ENCODE measurements at regions not wholly inside any gene's neighbourhood (a gene's known extent, or its start where the extent isn't known, plus 50 kb on each side); places are given as distances from the start of the nearest gene placed in this dataset.

- TF ChIP-seq CTCF (conservative IDR thresholded peaks at IDR 0.05; ENCODE audit: low read depth, low read length), result no peak
- DNase-seq (ENCODE audit: low read depth), result no peak
- H3K4me3 ChIP-seq (ENCODE audit: low read length), result no peak overlapping the region
Observed at GRCh38 chr14:76305268-76305826, 70.6 kb upstream of the ESRRB start.

DNA sequence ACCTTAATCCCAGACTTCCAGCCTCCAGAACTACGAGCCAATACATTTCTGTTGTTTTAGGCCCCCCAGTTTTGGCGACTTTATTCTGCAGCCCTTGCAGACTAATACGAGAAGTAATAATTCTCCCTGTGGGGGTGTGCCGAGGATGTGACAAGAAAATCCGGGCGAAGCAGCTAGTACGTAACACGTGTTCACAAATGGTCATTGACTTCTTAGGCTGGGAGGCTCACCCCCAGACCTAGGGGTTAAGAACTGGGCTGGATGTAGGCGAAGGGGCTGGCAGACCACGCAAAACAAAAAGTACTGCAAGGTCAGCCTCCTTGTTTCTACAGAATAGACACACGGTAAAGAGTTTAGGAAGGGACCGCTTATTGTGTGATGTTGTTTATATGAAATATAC is 69.8 kb upstream of the ESRRB start:
- no peak for TF ChIP-seq CTCF (conservative IDR thresholded peaks at IDR 0.05; ENCODE audit: low read depth, low read length)
- H3K4me3 ChIP-seq (ENCODE audit: low read length), result no peak overlapping the region
- DNase-seq (ENCODE audit: low read depth), result no peak

DNA sequence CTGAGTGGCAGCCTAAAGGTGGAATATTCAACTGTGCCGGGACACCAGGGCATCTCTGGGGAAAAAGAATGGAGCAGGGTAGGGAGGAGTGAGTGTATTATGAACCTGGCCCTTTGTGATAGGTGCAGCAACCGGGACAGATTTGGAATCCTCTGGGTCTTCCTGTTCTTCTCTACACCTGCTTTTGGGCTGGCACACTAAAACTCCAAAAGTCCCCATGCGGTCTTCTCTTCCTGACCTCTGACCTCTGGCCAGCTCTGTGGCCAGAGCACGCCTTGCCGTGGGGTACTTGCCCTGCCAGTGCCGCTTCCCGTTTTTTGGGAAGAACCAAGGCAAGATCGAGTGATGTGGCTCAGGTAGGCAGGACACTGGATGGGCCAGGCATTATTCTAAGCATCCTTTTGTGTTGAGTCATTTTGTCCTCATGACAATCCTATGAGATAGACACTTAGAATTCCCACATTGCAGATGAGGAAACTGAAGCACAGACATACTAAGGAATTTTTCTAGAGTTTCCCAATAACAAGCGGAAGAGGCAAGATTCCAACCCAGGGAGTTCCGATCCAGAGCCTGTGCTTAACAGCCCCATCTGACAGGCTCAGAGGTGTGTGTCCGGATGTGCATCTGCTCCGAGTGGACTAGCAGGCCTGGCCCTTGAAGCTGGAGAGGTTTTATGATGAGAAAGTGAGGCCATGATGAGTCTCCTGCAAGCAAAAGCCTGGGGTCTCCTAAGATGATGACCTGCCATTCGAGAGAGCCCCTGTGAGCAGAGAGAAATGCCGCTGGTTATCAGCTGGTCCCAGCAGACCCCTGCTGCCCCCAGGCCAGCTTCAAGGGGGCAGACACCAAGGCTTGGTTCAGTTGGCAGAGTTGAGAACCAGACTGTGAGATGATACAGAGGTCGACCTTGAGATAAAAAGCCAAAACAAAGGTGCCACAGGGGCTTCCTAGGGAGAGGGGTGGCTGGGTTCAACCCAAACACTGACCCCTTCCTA is 67.9 kb upstream of the ESRRB start:
- no peak for TF ChIP-seq CTCF (conservative IDR thresholded peaks at IDR 0.05; ENCODE audit: low read depth, low read length)
- no peak for DNase-seq (ENCODE audit: low read depth)
- no peak overlapping the region for H3K4me3 ChIP-seq (ENCODE audit: low read length)

DNA sequence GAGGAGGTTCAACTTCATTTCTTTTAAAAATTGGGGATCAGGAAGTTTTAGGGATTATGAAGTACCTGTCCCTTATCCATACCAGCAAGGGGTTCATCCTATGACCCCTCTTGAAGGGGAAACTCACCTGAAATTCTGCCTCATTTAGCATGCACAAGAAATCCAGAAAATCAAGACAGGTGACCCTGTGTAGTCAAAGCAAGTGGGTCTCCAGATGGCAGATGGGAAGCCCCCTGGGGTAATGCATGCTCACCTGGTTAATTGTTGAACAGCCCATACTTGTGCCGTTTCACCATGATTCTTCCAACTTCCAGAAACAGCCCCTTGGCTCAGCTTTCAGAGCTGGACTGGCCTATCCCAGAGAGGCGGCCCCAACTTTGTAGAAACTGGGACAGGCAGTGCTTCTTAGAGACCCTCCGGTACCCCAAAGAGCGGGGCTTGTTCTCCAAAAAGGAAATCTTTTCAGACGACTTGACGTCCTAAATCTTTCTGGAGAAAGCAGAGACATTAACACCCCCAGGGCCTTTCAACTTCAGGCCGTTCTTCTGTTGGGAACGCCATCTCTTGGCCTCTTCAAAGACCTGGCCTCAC is 66.3 kb upstream of the ESRRB start:
- TF ChIP-seq CTCF (conservative IDR thresholded peaks at IDR 0.05; ENCODE audit: low read depth, low read length), result no peak
- no peak for DNase-seq (ENCODE audit: low read depth)

DNA sequence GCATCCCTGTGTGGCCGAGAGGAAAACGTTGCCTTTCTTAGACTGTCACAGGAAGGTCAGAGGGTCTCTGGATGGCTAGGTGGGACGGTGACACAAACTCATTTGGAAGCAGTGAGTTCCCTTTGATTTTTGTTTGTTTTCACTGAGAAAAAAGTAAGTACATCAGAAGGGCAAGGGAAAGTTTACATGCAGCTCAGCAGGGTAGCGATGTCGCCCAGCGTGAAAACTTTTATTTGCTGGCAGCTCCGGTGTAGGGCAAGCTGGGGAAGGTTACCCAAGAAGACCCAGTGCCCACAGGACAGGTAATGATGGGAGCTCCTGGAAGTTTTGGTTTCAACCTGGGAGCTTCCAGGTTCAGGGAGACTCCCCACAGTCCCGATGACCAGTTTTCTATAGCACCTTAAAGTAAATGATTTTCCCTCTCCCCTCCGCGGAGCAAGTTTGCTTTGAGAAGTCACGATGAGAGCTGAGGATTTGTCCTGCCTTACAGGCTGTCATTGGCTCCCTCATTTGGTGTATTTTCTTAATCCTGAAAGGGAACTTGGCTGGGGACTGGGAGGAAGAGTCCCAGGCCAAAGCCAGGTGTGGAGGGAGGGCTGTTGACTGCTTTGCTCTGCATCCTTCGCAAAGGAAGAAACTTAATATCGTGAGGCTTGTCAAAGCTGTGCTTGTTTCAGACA is 64.7 kb upstream of the ESRRB start:
- no peak overlapping the region for H3K4me3 ChIP-seq (ENCODE audit: low read length)
- DNase-seq (ENCODE audit: low read depth), result no peak
- no peak for TF ChIP-seq CTCF (conservative IDR thresholded peaks at IDR 0.05; ENCODE audit: low read depth, low read length)

More for the DNA sequence above, 66.3 kb upstream of the ESRRB start:
- H3K4me3 ChIP-seq (ENCODE audit: low read length), result no peak overlapping the region

- no peak for TF ChIP-seq CTCF (conservative IDR thresholded peaks at IDR 0.05; ENCODE audit: low read depth, low read length)
- no peak overlapping the region for H3K4me3 ChIP-seq (ENCODE audit: low read length)
- no peak for DNase-seq (ENCODE audit: low read depth)
Observed at GRCh38 chr14:76312821-76313220, 63.1 kb upstream of the ESRRB start.
